AG10803 (cell line): ENCODE measurements at regions not wholly inside any gene's neighbourhood (a gene's known extent, or its start where the extent isn't known, plus 50 kb on each side); places are given as distances from the start of the nearest gene placed in this dataset.

ENCODE experiments used
- DNase-seq: peaks from one replicate; pipeline ENCODE4 v3.0.0; 2010; ENCODE audit warnings: low read depth
- H3K4me3 ChIP-seq: 2 replicates; pipeline ENCODE4 v1.5.1; 2011; ENCODE audit warnings: mild to moderate bottlenecking, low read length, control low read depth
- TF ChIP-seq, protein P1 (sequence below): conservative IDR thresholded peaks from 2 replicates; pipeline ENCODE4 v1.5.1; 2011; ENCODE audit warnings: mild to moderate bottlenecking, low read length, control low read depth, inconsistent platforms

- TF ChIP-seq, protein P1, sequence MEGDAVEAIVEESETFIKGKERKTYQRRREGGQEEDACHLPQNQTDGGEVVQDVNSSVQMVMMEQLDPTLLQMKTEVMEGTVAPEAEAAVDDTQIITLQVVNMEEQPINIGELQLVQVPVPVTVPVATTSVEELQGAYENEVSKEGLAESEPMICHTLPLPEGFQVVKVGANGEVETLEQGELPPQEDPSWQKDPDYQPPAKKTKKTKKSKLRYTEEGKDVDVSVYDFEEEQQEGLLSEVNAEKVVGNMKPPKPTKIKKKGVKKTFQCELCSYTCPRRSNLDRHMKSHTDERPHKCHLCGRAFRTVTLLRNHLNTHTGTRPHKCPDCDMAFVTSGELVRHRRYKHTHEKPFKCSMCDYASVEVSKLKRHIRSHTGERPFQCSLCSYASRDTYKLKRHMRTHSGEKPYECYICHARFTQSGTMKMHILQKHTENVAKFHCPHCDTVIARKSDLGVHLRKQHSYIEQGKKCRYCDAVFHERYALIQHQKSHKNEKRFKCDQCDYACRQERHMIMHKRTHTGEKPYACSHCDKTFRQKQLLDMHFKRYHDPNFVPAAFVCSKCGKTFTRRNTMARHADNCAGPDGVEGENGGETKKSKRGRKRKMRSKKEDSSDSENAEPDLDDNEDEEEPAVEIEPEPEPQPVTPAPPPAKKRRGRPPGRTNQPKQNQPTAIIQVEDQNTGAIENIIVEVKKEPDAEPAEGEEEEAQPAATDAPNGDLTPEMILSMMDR, result no peak
- no peak for DNase-seq
- no peak overlapping the region for H3K4me3 ChIP-seq
These were observed 320.7 kb downstream of the CBLN4 start for GRCh38 chr20:55684578-55684977.

DNA sequence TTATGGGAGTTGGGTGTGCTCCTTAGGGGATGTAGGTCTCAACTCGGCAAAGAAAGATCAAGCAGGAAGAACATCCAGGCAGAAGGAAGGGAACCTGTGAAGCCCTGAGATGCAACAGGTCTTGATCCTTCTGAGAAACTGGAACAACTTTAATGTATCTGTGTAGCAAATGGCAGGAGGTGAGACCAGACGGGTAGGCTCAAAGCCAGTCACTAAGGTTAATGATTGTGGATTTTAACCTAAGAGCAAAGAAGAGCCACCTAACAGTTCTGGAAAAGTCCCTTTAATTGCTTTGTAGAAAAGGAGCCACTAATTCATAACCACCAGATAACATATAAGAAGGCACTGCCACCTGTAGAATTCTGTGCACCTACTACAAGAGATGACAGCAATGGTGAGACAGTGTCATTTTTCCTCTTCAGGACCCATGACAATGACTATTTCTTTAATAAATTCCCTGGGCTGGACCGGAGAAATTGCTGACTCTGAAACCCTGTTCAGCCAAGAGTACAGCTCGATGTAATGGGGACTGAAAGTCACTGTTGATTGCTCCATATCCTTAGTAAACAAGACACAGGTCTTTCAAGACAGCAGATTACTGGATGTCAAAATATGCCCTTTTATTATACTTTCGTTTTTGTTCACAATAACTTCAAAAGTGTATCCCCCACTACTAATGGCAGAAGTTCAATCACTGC, 326.2 kb downstream of the CBLN4 start:
- TF ChIP-seq, protein P1, result no peak
- DNase-seq, result no peak
- no peak overlapping the region for H3K4me3 ChIP-seq

GRCh38 chr20:55678126-55678525, 327.2 kb downstream of the CBLN4 start:
- DNase-seq, result no peak
- TF ChIP-seq, protein P1, result no peak
- no peak overlapping the region for H3K4me3 ChIP-seq

GRCh38 chr20:55677011-55677410, 328.3 kb downstream of the CBLN4 start:
- DNase-seq, result no peak
- TF ChIP-seq, protein P1, result no peak

GRCh38 chr20:55676097-55676496, 329.2 kb downstream of the CBLN4 start:
- TF ChIP-seq, protein P1, result no peak
- no peak for DNase-seq
- H3K4me3 ChIP-seq, result no peak overlapping the region

More at GRCh38 chr20:55677011-55677410, 328.3 kb downstream of the CBLN4 start:
- no peak overlapping the region for H3K4me3 ChIP-seq

GRCh38 chr20:55668631-55669030, 336.7 kb downstream of the CBLN4 start:
- no peak overlapping the region for H3K4me3 ChIP-seq
- DNase-seq, result no peak
- TF ChIP-seq, protein P1, result no peak

DNA sequence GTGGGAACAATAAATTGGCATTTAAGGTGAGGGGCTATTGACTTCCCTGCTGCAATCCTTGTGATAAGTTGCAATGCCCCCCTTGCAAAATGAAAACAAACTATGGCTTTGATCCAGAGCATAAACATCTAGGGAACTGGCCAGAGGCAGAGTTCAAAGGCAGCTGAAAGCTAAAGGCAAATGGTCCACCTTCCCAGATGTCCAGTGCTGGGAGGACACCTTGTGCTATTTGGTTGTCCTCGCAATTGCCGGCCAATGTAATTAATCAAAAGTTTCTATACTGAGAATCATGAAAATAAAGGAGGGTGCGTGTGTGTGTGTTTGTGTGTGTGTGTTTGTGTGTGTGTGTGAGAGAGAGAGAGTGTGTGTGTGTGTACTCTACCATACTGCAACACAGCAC, 337.4 kb downstream of the CBLN4 start:
- TF ChIP-seq, protein P1, result no peak
- H3K4me3 ChIP-seq, result no peak overlapping the region
- DNase-seq, result no peak
